Activated T-helper 2 cell treated with anti-CD3 and anti-CD28 coated beads, Interferon-gamma antibody, Interleukin-2, Interleukin-4, amounts not matched to agents 10 μg/mL and 5 μg/mL and 100 μg/mL, durations not matched to agents 14 hours and 24 hours and 36 hours (primary cell): ENCODE measurements at regions not wholly inside any gene's neighbourhood (a gene's known extent, or its start where the extent isn't known, plus 50 kb on each side); places are given as distances from the start of the nearest gene placed in this dataset.

Source experiments
- DNase-seq: peaks from one replicate; pipeline ENCODE4 v3.0.0; 2021; ENCODE audit warnings: low spot score
- H3K27ac Mint-ChIP-seq: one replicate; pipeline ENCODE4 v1.8.0; 2021; ENCODE audit warnings: mixed read lengths
- H3K27me3 Mint-ChIP-seq: one replicate; pipeline ENCODE4 v1.8.0; 2021; ENCODE audit warnings: low read depth, mixed read lengths
- H3K36me3 Mint-ChIP-seq: one replicate; pipeline ENCODE4 v1.8.0; 2021; ENCODE audit warnings: low read depth, mixed read lengths
- H3K4me1 Mint-ChIP-seq: one replicate; pipeline ENCODE4 v1.8.0; 2021; ENCODE audit warnings: low read depth, mixed read lengths
- H3K4me3 Mint-ChIP-seq: one replicate; pipeline ENCODE4 v1.8.0; 2021; ENCODE audit warnings: low read depth, mild to moderate bottlenecking, moderate library complexity, mixed read lengths
- H3K9me3 Mint-ChIP-seq: one replicate; pipeline ENCODE4 v1.8.0; 2021; ENCODE audit warnings: mixed read lengths
- intact Hi-C: fragments of 100-400 bp; cut with micrococcal nuclease; formaldehyde crosslinking; loops from one replicate; pipeline ENCODE4 v1.15.1; 2023

- peaks cover 7% of the 10 kb centered on the region for H3K27me3 Mint-ChIP-seq
- H3K4me1 Mint-ChIP-seq: peaks cover 44% of the 10 kb centered on the region
- H3K9me3 Mint-ChIP-seq: no peaks in the 10 kb centered on the region
- peak overlapping the region; percentile 19 for H3K27ac Mint-ChIP-seq
- H3K4me3 Mint-ChIP-seq: no peak overlapping the region
- DNase-seq: no peak
- intact Hi-C loops: loop anchor here (1.0 to 5.0 kb wide), 5 partner anchors 53 to 202 kb away; no protein-coding TSS in a partner anchor
- no peaks in the 10 kb centered on the region for H3K36me3 Mint-ChIP-seq
Measured at GRCh38 chr1:200354243-200354642, 55.6 kb downstream of the ZNF281 start.

GRCh38 chr1:200353232-200353631, 56.6 kb downstream of the ZNF281 start:
- H3K36me3 Mint-ChIP-seq: no peaks in the 10 kb centered on the region
- H3K27me3 Mint-ChIP-seq: peaks cover 5% of the 10 kb centered on the region
- H3K4me3 Mint-ChIP-seq: peak overlapping the region; percentile 48
- peak overlapping the region; percentile 44 for H3K27ac Mint-ChIP-seq
- no peaks in the 10 kb centered on the region for H3K9me3 Mint-ChIP-seq
- peaks cover 44% of the 10 kb centered on the region for H3K4me1 Mint-ChIP-seq
- intact Hi-C loops: loop anchor here (2.0 to 5.0 kb wide), 4 partner anchors 46 to 201 kb away; no protein-coding TSS in a partner anchor
- DNase-seq: no peak

- H3K4me3 Mint-ChIP-seq: peak overlapping the region; percentile 34
- H3K27ac Mint-ChIP-seq: peak overlapping the region; percentile 24
- DNase-seq: no peak
- peaks cover 5% of the 10 kb centered on the region for H3K27me3 Mint-ChIP-seq
- H3K36me3 Mint-ChIP-seq: no peaks in the 10 kb centered on the region
- H3K9me3 Mint-ChIP-seq: no peaks in the 10 kb centered on the region
- intact Hi-C loops: loop anchor here (2.0 to 5.0 kb wide), 4 partner anchors 45 to 200 kb away; no protein-coding TSS in a partner anchor
- H3K4me1 Mint-ChIP-seq: peaks cover 44% of the 10 kb centered on the region
Measured at GRCh38 chr1:200351826-200352549, 57.8 kb downstream of the ZNF281 start.

GRCh38 chr1:200351425-200351824, 58.4 kb downstream of the ZNF281 start:
- no peak overlapping the region for H3K27ac Mint-ChIP-seq
- H3K9me3 Mint-ChIP-seq: no peaks in the 10 kb centered on the region
- peaks cover 44% of the 10 kb centered on the region for H3K4me1 Mint-ChIP-seq
- peaks cover 5% of the 10 kb centered on the region for H3K27me3 Mint-ChIP-seq
- H3K36me3 Mint-ChIP-seq: no peaks in the 10 kb centered on the region
- intact Hi-C loops: loop anchor here (5.0 kb wide), 3 partner anchors 56 to 199 kb away; no protein-coding TSS in a partner anchor
- no peak for DNase-seq
- H3K4me3 Mint-ChIP-seq: no peak overlapping the region

- Mint-ChIP-seq H3K27me3 (peaks cover 8% of the 10 kb centered on the region), H3K27ac (no peak overlapping the region), H3K9me3 (no peaks in the 10 kb centered on the region), H3K36me3 (no peaks in the 10 kb centered on the region), H3K4me3 (no peak overlapping the region), H3K4me1 (peaks cover 11% of the 10 kb centered on the region)
- DNase-seq: no peak
- intact Hi-C loops: no loop called here
Measured at GRCh38 chr1:200346700-200347099, 63.1 kb downstream of the ZNF281 start.

GRCh38 chr1:200345520-200345919, 64.3 kb downstream of the ZNF281 start:
- H3K27me3 Mint-ChIP-seq: peaks cover 8% of the 10 kb centered on the region
- no peak overlapping the region for H3K4me3 Mint-ChIP-seq
- intact Hi-C loops: no loop called here
- peaks cover 7% of the 10 kb centered on the region for H3K4me1 Mint-ChIP-seq
- H3K36me3 Mint-ChIP-seq: no peaks in the 10 kb centered on the region
- no peak overlapping the region for H3K27ac Mint-ChIP-seq
- no peak for DNase-seq
- no peaks in the 10 kb centered on the region for H3K9me3 Mint-ChIP-seq

GRCh38 chr1:200343874-200344273, 66.0 kb downstream of the ZNF281 start:
- Mint-ChIP-seq H3K4me3 (no peak overlapping the region), H3K9me3 (no peaks in the 10 kb centered on the region), H3K4me1 (peaks cover 4% of the 10 kb centered on the region), H3K36me3 (no peaks in the 10 kb centered on the region), H3K27ac (no peak overlapping the region), H3K27me3 (peaks cover 3% of the 10 kb centered on the region)
- intact Hi-C loops: no loop called here
- DNase-seq: no peak

GRCh38 chr1:200342511-200343311, 67.1 kb downstream of the ZNF281 start:
- intact Hi-C loops: no loop called here
- H3K9me3 Mint-ChIP-seq: no peaks in the 10 kb centered on the region
- H3K27me3 Mint-ChIP-seq: peaks cover 3% of the 10 kb centered on the region
- H3K4me1 Mint-ChIP-seq: peaks cover 6% of the 10 kb centered on the region
- no peak for DNase-seq
- no peaks in the 10 kb centered on the region for H3K36me3 Mint-ChIP-seq
- no peak overlapping the region for H3K4me3 Mint-ChIP-seq
- no peak overlapping the region for H3K27ac Mint-ChIP-seq

GRCh38 chr1:200338451-200338850, 71.4 kb downstream of the ZNF281 start:
- Mint-ChIP-seq H3K27ac (no peak overlapping the region), H3K4me1 (peaks cover 13% of the 10 kb centered on the region), H3K4me3 (no peak overlapping the region), H3K27me3 (peaks cover 2% of the 10 kb centered on the region), H3K36me3 (no peaks in the 10 kb centered on the region), H3K9me3 (no peaks in the 10 kb centered on the region)
- no peak for DNase-seq
- intact Hi-C loops: no loop called here

- H3K36me3 Mint-ChIP-seq: no peaks in the 10 kb centered on the region
- H3K27me3 Mint-ChIP-seq: peaks cover 2% of the 10 kb centered on the region
- no peak for DNase-seq
- intact Hi-C loops: no loop called here
- H3K27ac Mint-ChIP-seq: no peak overlapping the region
- no peaks in the 10 kb centered on the region for H3K9me3 Mint-ChIP-seq
- peaks cover 13% of the 10 kb centered on the region for H3K4me1 Mint-ChIP-seq
- no peak overlapping the region for H3K4me3 Mint-ChIP-seq
Measured at GRCh38 chr1:200337831-200338230, 72.0 kb downstream of the ZNF281 start.

- intact Hi-C loops: no loop called here
Measured at GRCh38 chr1:200337410-200337809, 72.4 kb downstream of the ZNF281 start.

GRCh38 chr1:200336901-200337391, 72.9 kb downstream of the ZNF281 start:
- DNase-seq: no peak
- no peaks in the 10 kb centered on the region for H3K36me3 Mint-ChIP-seq
- intact Hi-C loops: no loop called here
- peaks cover 11% of the 10 kb centered on the region for H3K4me1 Mint-ChIP-seq
- H3K9me3 Mint-ChIP-seq: no peaks in the 10 kb centered on the region
- H3K4me3 Mint-ChIP-seq: no peak overlapping the region
- peaks cover 2% of the 10 kb centered on the region for H3K27me3 Mint-ChIP-seq
- no peak overlapping the region for H3K27ac Mint-ChIP-seq

More at GRCh38 chr1:200337410-200337809, 72.4 kb downstream of the ZNF281 start:
- Mint-ChIP-seq H3K27ac (no peak overlapping the region), H3K4me3 (no peak overlapping the region), H3K9me3 (no peaks in the 10 kb centered on the region), H3K36me3 (no peaks in the 10 kb centered on the region), H3K4me1 (peaks cover 11% of the 10 kb centered on the region), H3K27me3 (peaks cover 2% of the 10 kb centered on the region)
- no peak for DNase-seq
